HG02973 (cell line): ENCODE measurements at regions not wholly inside any gene's neighbourhood (a gene's known extent, or its start where the extent isn't known, plus 50 kb on each side); places are given as distances from the start of the nearest gene placed in this dataset.
"Not testable (repeated sequence)": the region's sequence is repeated elsewhere in the genome, so short reads cannot be mapped to it uniquely, and the experiment has no call there.

ENCODE experiments used
- ATAC-seq: cut with Tn5 transposase; IDR thresholded peaks from one replicate; pipeline ENCODE4 v1.9.1; 2021; ENCODE audit warnings: moderate library complexity; ENCODE audit not compliant: unreplicated experiment

GRCh38 chr9:108033976-108034964, 544.7 kb upstream of the KLF4 start:
- no peak for ATAC-seq

GRCh38 chr9:108032079-108032478, 542.5 kb upstream of the KLF4 start:
- not testable (repeated sequence) for ATAC-seq

GRCh38 chr9:108031221-108031620, 541.7 kb upstream of the KLF4 start:
- not testable (repeated sequence) for ATAC-seq

GRCh38 chr9:108026718-108027117, 537.1 kb upstream of the KLF4 start:
- not testable (repeated sequence) for ATAC-seq

GRCh38 chr9:108024604-108025003, 535.0 kb upstream of the KLF4 start:
- ATAC-seq = no peak

- ATAC-seq = no peak
These were observed 532.8 kb upstream of the KLF4 start for GRCh38 chr9:108022246-108022935.

GRCh38 chr9:108021096-108021710, 531.6 kb upstream of the KLF4 start:
- ATAC-seq = no peak

GRCh38 chr9:108019821-108020220, 530.3 kb upstream of the KLF4 start:
- ATAC-seq = no peak

GRCh38 chr9:108017671-108018070, 528.1 kb upstream of the KLF4 start:
- ATAC-seq = no peak

- no peak for ATAC-seq
These were observed 526.9 kb upstream of the KLF4 start for GRCh38 chr9:108016446-108016845.

- no peak for ATAC-seq
These were observed 526.1 kb upstream of the KLF4 start for GRCh38 chr9:108015690-108016089.

- ATAC-seq = no peak
These were observed 524.8 kb upstream of the KLF4 start for GRCh38 chr9:108014353-108014752.

GRCh38 chr9:108012886-108013665, 523.5 kb upstream of the KLF4 start:
- no peak for ATAC-seq

GRCh38 chr9:108012405-108012804, 522.8 kb upstream of the KLF4 start:
- no peak for ATAC-seq

GRCh38 chr9:108003526-108003925, 514.0 kb upstream of the KLF4 start:
- no peak for ATAC-seq

GRCh38 chr9:108002371-108002956, 512.9 kb upstream of the KLF4 start:
- ATAC-seq = no peak

- ATAC-seq = no peak
These were observed 511.7 kb upstream of the KLF4 start for GRCh38 chr9:108001237-108001636.

GRCh38 chr9:107999890-108000289, 510.3 kb upstream of the KLF4 start:
- no peak for ATAC-seq

- no peak for ATAC-seq
These were observed 509.4 kb upstream of the KLF4 start for GRCh38 chr9:107999011-107999410.

- no peak for ATAC-seq
These were observed 505.1 kb upstream of the KLF4 start for GRCh38 chr9:107994648-107995047.
